ENCODE measurements at regions not wholly inside any gene's neighbourhood (a gene's known extent, or its start where the extent isn't known, plus 50 kb on each side); places are given as distances from the start of the nearest gene placed in this dataset.
"Not testable (repeated sequence)": the region's sequence is repeated elsewhere in the genome, so short reads cannot be mapped to it uniquely, and the experiment has no call there.

DNA sequence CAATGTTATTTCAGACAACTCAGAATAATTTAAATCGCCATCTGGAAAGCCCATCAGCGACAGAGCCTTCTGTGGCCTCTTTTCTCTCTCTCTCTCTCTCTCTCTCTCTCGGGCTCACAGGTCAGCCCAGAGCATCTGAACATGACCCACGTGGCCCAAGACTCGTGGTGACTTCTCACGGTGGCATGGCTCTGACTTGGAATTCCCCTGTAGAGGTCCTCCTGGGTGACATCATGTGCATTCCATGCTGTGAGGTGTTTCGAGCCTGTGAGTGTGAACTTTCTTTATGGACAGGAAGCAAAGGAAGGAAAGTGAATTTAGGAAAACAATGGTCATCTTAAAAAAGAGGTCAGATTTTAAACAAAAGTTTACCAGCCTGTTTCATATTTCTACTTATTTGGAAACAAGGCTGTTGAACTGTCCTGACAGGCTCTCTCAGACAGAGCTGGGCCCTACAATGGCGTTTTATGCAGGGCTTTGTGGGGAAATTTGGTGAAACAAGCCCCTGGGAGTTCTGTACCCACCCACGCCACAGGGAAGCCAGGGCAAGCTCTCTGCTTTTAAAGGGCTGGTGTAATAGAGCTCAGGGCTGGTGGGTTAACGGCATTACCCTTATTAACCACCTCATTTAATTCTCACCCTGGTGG lies 359.7 kb upstream of the ZNF32 start:
- no peak for DNase-seq (ENCODE audit: low read depth)

DNA sequence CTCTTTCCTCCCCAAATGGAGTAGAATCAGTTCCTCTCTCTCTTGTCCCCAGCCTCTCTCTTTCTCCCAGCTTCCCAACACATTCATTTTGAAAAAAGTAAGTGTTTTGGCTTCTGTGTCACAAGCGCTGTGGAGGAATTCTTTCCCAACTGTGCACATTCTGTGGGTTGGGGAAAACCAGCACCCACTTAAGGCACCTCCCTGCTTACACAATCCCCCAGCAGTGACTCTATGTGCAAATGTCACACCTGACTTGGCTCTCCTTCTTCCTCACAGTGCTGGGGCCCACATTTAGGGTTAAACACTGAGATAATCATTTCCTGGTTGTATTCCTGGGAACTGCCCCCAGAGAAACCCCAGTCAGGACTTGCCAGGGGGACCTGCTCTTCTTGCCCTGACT lies 358.1 kb upstream of the ZNF32 start:
- DNase-seq (ENCODE audit: low read depth): no peak

DNA sequence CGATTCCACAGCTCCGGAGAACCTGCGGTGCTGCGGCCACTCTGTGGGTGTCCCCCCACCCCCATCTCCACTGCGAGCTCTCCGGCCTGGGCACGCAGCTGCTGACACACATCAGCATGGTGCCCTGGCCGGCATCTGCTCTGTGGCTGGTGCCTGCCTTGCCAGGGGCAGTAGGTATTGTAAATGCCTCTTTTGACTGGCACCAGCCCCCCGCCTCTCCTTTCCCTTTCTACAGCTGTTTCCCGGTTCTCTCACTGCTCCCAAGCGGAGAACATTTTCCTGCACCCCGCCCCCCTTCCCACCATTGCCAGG lies 357.1 kb upstream of the ZNF32 start:
- no peak for DNase-seq (ENCODE audit: low read depth)

DNA sequence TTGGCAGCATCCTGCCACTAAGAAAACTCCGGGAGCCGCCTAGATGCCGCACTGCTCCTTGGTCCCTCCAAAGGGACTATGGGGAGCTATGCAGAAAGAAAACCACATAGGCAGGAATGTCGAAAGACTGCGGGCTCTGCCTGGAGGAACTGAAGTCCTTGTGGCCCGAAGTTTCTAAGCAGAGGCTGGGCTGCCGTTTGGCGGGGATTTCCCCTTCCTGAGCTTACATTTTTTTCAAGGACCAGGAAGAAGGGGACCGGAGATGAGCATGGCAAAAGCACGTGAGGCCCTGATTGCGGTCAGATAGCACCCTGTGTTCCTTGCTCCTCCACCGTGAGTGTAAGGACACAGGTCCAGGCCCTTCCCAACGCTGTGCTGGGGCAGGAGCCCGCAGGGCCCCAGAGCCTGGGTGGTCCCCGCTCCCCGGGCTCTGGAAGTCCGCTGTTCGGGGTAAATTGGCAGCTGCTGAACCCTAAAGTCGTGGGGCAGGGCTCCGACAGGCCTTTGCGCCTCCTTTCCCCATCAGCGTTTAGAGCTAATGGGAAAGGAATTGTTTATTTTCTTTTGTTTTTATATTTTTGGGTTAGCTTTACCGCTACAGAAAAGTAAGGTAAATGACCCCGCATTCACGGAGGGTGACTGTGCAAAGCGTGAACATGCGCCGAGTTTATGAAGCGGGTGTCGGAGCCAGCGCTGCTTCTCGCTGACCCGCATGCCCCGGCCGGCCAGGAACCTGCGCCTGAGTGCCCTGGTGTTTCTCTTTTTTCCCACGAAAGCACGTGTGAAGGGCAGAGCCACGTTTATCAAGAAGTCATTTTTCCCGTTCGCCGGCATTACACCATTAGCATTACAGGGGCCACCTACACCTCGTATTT lies 356.5 kb upstream of the ZNF32 start:
- no peak for DNase-seq (ENCODE audit: low read depth)

DNA sequence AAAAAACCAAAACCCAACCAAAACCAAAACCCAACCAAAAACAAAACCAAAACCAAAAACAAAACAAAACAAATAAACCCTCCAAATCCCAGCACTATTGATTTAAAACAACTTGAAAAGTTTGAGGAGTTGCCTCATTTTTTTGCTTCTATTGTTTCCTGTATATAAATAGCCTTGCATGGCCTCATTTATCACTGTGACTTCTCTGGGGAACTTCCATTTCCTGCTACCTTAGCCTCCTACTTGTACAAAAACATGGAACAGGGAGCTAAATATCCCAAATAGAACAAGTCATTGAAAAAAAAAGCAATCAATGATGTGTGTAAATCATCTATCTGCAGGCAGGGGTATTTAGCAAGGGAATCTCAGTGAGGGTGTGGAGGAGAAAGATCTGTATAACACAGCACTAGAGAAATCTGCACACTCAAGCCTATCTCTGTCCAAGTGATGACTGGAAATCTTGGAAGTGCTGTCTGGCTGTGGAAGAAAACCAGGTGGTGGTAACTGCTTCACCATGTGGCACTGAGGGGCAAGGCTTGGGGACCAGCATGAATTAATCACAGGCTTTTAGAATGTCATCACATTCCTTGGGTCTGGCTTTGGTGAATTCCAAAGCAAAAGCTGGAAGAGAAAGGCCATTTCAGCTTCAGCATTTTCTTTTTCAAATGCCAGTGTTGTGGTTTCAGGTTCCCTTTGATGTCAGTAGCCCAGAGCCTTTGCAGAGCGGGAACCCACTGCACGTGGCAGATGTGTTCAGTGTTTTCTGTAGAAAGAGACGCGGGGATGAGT lies 349.5 kb upstream of the ZNF32 start:
- DNase-seq (ENCODE audit: low read depth): no peak

DNA sequence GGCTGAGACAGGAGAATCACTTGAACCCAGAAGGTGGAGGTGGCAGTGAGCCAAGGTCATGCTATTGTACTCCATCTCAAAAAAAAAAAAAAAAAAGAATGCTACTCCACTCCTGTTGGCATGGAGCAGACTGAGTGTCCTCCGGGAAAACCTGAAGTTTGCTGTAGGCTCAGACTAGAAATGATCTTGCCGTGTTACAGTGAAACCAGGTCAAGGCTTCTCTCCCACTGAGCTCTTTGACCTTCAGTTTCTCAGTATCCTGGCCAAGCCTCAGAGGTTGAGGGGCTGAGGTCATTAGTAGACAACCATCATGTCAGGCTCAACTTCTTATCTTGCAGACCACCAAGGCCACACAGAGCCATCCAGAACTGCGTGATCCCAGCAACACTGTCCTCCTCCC lies 348.6 kb upstream of the ZNF32 start:
- DNase-seq (ENCODE audit: low read depth): no peak

DNA sequence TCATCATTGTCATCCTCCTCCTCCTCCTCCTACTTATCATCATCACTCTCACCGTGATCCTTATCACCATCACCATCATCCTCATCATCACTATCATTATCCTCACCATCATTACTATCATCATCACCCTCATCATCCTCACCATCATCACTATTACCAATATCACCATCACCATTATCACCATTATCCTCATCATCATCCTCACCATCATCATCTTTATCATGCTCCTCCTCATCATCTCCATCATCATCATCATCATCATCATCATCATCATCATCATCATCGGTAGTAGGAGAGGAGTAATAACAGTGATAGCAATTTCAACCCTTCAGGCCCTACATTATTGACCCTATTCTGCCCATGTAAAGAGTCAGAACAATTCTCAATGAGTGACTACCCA lies 345.9 kb upstream of the ZNF32 start:
- no peak for DNase-seq (ENCODE audit: low read depth)

DNA sequence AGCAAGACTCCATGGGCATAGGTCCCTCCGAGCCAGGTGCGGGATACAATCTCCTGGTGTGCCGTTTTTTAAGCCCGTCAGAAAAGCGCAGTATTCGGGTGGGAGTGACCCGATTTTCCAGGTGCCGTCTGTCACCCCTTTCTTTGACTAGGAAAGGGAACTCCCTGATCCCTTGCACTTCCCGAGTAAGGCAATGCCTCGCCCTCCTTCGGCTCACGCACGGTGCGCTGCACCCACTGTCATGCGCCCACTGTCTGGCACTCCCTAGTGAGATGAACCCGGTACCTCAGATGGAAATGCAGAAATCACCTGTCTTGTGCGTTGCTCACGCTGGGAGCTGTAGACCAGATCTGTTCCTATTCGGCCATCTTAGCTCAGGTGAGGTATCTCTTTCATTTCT lies 344.1 kb upstream of the ZNF32 start:
- not testable (repeated sequence) for DNase-seq (ENCODE audit: low read depth)

DNA sequence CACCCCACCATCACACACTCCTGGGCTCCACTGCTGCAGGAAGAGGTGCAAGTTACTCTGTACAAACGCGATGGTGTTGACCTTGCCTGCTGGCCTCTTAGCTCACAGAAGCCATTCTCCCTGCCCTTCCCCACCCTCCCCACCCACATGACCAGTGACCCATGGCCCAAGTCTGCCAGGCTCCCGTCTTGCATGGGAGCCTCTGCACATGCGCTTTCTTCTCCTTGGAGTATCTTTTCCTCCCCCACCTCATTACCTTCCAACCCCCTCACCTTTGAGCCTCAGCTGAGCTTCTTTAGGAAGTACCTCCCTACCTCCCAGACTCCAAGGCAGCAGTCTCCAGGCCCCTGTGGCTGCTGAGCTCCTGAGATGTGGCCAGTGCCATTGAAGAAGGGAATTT lies 337.7 kb upstream of the ZNF32 start:
- no peak for DNase-seq (ENCODE audit: low read depth)

DNA sequence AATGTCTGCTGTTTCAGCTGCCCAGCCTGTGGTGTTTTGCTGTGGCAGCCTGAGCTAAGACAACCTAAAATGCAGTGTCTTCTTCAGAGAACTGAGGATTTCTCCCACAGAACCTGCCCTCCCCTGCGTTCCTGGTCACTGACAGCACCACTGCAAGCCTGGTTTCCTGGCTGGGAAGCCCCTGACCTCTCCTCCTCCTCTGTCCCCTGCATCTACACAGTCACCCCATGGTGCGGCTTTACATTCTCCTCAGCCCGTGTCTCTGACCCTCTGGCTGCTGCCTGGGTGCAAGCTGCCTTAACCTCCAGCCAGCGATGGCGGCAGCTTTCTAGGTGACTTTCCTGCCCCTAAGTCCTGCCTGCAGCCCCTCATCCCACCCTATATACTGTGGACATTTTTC lies 337.3 kb upstream of the ZNF32 start:
- DNase-seq (ENCODE audit: low read depth): no peak

DNA sequence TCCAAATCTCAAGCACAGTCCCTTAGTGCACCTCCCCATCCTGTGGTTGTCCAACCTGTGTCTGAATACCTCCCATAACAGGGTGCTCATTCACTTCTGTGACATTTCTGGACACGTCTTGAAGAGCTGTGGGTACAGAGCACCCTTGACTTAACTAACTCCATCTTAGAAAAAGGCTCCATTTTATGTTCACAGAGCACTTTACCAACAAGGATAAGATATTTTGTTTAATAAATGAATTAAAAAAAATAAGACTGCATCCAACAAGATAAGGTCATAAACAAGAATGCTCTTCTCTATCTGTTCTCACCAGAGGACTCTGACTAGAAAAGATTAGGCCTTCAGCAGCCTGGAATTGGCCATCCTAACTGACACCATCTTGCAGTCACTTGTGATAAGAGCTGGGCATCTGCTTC lies 335.2 kb upstream of the ZNF32 start:
- DNase-seq (ENCODE audit: low read depth): no peak

DNA sequence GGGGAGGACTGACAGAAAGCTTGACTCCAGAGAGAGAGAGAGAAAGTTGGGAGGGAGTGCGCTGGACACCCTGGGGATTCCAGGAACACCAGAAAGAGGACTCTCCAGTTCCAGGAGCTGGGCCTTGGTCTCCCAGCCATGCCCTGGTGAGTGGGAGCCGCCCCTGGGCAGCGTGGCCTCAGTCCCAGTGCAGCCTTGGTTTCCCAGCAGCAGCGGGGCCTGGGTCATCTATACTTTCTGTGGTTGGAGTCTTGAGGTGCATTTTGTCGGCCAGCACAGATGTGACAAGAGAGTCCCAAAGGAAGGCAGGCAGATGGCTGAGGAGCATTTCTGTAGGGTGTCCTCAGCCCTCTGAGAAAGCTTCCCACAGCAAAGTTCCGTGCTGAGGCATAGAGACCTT lies 334.7 kb upstream of the ZNF32 start:
- no peak for DNase-seq (ENCODE audit: low read depth)

DNA sequence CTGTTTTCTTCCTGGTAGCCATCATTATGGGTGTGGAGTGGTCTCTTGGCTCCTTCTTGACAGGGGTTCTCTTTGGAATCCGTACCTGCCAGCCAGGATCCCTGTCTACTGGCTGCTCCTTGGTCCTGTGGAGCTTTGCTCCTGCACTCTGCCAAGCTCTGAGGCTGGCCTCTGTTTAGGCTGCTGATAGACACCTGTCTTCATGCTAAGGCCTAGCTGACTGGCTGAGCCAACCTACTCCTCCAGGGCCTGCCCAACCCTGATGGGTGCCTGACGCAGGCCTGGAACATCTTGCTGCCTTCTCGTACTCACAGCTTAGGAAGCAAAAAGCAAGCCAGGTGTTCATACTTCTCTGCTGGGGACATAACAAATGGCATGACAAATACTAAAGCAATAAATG lies 333.6 kb upstream of the ZNF32 start:
- DNase-seq (ENCODE audit: low read depth): no peak

DNA sequence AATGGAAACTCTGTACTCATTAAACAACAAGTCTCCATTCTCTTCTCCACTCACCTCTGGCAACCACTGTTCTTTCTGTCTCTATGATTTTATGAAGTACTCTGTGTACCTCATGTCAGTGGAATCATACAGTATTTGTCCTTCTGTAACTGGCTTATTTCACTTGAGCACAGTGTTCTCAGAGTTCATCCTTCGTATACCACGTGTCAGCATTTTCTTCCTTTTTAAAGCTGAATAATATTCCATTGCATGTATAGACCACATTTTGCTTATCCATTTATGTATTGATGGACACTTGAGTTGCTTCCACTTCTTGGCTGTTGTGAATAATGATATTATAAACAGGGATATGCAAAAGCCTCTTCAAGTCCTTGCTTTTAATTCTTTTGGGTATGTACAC lies 333.0 kb upstream of the ZNF32 start:
- no peak for DNase-seq (ENCODE audit: low read depth)

DNA sequence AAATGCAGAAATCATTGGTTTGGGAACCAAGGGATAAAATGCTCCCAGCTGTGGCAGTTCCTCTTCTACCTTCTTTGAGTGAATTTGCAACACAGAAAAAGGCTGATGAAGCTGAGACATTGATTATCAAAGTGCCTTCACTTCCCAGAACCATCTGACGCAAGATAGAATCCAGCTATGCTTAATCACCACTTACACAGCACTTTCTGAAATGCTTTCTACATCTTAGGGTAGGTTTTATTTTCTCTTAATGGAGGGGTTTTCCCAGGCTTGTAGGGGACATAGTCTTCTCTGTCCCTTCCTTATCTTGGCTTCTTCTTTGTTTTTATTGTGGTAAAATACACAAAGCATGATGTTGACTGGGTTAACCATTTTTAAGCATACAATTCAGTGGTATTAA lies 332.6 kb upstream of the ZNF32 start:
- DNase-seq (ENCODE audit: low read depth): no peak

DNA sequence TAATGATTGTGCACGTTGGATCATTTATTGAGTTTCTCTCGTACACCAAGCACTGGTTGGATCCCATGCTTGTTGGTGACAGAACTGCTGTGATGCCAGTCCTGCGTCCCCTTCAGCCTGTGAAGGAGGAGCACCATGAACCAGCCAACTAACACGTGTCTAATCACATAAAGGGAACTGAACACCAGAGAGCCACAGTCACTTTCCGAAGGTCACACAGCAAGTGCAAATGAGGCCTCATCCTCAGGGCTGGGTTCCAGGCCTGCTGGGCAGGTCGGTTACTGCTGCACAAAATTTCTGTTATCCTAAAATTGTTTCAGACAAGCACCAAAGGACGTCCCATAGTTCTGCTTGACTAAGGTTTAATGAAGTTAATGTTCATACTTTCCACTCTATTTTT lies 332.0 kb upstream of the ZNF32 start:
- DNase-seq (ENCODE audit: low read depth): no peak

DNA sequence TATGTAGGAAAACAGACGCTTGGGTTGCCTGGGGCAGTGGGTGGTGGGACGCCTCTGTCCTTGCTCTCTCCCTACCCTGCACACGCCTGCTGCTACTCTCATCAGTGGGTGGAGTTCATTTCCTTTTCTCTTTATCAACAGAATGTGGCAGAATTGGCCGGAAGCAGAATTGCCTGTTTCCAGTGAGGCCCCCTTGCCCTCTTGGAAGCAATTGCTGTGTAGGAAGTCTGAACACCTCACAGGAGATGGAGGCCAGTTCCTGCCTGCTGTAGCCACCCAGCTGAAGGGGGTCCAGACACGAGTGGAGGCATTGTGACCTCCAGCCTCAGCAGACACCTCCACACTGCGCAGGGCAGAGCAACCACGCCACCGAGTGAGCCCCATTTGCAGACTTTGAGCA lies 331.6 kb upstream of the ZNF32 start:
- no peak for DNase-seq (ENCODE audit: low read depth)

DNA sequence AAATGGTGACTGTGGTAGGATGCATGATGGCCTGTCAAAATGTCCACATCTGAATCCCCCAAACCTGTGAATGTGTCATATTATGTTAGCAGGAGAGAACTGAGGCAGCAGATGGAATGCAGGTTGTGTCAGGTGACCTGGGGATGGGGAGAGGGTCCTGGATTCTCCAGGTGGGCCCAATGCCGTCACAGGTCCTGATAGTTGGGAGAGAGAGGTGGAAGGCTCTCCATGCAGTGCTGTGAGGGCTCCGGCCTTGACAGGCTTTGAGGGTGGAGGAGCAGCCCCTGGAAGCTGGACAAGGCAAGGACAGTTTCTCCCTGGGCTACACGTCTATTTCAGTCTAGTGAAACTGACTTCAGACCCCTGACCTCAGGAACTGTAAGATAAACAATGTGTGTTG lies 330.9 kb upstream of the ZNF32 start:
- DNase-seq (ENCODE audit: low read depth): no peak

DNA sequence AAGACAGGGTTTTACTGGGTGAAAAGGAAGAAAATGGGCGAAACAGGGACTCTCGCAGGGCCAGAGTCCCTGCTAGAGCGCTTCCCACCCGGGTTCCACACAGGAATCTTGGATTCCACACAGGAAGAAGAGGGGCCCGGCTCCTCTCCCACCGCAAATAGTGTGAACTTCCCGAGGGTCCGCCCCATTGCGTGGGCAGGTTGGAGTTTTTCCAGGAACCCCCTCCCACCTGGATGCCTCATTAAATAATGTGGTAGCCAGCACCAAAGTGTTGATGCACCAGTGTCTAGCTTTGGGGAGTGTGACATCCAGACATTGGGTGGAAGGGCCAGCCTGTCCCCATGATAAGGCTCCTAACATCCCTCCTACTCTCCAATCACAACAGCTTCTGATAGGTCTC lies 330.3 kb upstream of the ZNF32 start:
- DNase-seq (ENCODE audit: low read depth): no peak

DNA sequence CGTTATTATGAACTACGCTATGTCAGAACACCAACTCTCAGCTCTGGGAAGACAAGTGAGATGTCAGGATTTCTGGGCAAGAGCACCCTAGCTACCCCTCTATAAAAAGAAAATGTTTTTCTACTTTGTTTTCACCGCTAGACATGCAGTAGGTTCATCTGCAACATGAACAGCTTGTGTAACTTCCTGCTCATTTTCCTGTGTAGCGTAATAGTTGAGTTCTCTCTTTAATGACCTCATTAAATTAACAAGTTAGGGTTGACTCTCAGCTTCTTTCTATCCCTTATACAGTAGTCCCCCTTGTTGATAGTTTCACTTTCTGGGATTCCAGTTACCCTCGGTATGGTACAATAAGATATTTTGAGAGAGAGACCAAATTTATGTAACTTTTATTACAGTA lies 329.4 kb upstream of the ZNF32 start:
- no peak for DNase-seq (ENCODE audit: low read depth)

DNA sequence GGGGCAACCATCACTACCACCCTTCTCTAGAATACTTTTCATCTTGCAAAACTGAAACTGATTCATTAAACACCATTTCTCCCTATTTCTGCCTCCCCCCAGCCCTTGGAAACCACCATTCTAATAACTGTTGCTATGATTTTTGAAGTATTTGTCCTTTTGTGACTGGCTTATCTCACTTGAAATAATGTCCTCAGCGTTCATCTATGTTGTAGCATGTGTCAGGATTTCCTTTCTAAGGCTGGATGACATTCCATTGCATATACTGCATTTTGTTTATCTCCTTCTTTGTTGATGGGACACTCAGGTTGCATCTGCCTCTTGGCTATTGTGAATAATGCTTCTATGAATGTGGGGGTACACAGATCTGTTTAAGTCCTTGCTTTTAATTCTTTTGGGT lies 327.6 kb upstream of the ZNF32 start:
- DNase-seq (ENCODE audit: low read depth): no peak

DNA sequence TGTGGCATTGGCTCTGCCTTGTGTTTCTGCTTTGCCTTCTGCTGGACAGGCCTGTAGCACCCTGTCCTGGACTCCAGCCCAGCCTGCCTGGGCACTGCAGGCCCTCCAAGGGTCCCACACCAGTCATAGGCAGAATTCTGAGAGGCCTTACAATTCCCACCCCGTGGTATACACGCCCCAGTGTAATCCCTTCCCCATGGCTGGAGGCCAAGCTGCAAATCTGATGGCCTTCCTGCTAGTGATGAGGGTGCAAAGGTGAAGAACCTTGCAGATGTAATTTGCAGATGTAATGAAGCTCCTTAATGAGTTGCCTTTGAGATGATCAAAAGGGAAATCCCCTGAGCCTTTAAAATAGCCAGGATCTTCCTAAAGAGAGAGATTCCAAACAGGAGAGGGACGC lies 325.1 kb upstream of the ZNF32 start:
- no peak for DNase-seq (ENCODE audit: low read depth)

DNA sequence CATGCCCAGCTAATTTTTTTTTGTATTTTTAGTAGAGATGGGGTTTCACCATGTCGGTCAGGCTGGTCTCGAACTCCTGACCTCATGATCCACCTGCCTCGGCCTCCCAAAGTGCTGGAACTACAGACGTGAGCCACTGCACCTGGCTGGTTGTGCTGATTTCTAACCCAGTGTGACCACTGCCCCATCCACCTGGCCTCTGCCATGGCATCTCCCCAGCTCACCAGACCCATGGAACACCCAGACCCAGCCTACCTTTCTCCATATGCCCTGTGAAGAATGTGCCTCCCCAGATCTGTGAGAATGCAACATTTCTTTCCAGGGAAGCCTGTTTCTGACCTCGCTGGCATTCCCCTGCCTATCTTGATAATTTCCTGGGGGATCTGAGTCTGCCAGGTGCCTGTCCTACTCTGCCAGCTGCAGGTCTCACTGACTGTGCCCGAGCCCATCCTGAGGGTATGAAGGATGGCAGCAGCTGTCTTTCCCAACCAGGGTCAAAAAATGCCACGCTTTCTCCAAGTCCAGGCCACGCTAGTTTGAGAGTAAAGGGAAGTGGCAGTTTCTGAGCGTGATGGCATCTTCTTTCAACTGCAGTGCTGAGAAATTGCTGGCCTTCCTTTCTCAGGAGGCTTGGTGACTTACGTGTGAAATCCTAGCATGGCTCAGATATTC lies 324.4 kb upstream of the ZNF32 start:
- DNase-seq (ENCODE audit: low read depth): no peak

All from stimulated activated CD8-positive, alpha-beta memory T cell treated with anti-CD3 and anti-CD28 coated beads, Interleukin-7, amount 100 ng/mL, for 24 hours (primary cell).